DND-41 (cell line): ENCODE measurements at regions not wholly inside any gene's neighbourhood (a gene's known extent, or its start where the extent isn't known, plus 50 kb on each side); places are given as distances from the start of the nearest gene placed in this dataset.

Experiments
- CTCF ChIP-seq: IDR thresholded peaks from 2 replicates; pipeline ENCODE4 v1.5.1; 2012; ENCODE audit warnings: borderline replicate concordance, low read length, moderate library complexity, mild to moderate bottlenecking; ENCODE audit not compliant: poor library complexity, severe bottlenecking; ENCODE audit errors: extremely low read depth
- EZH2 ChIP-seq: IDR thresholded peaks from 3 replicates; pipeline ENCODE4 v1.6.1; 2012; ENCODE audit warnings: borderline replicate concordance, low read depth, mild to moderate bottlenecking, moderate library complexity, low read length, inconsistent platforms; ENCODE audit not compliant: severe bottlenecking

- TF ChIP-seq CTCF (no peak), EZH2 (no peak)
These were observed 2047.3 kb downstream of the LRRC4C start for GRCh38 chr11:39412117-39412516.
